ENCODE measurements at regions not wholly inside any gene's neighbourhood (a gene's known extent, or its start where the extent isn't known, plus 50 kb on each side); places are given as distances from the start of the nearest gene placed in this dataset.

- Histone ChIP-seq H3K9me3 (ENCODE audit: insufficient read depth in 2 of 2, low read depth in 1 of 2, low read length in 1 of 2) (peaks cover 0 to 8% of the 10 kb centered on the region in 2 experiments; a peak in 1 of 4 replicates), H4K20me1 (replicated peaks in 1 of 2; ENCODE audit: control insufficient read depth in 1 of 2, insufficient read depth in 2 of 2, low read length in 2 of 2) (no peaks in the 10 kb centered on the region), H3K14ac (ENCODE audit: insufficient read length) (no peak overlapping the region), H2AFZ (ENCODE audit: low read length) (no peak overlapping the region), H3K18ac (ENCODE audit: extremely low read depth, low read length) (no peak overlapping the region), H3K4me1 (replicated peaks in 1 of 4; ENCODE audit: control insufficient read depth in 3 of 4, insufficient read depth in 4 of 4, low read length in 3 of 4) (no peaks in the 10 kb centered on the region), H3K79me2 (ENCODE audit: control insufficient read depth in 1 of 2, insufficient read depth in 2 of 2, low read length in 2 of 2) (no peaks in the 10 kb centered on the region), H3K4me3 (ENCODE audit: extremely low read depth in 1 of 4, insufficient read depth in 2 of 4, low read depth in 3 of 4, low read length in 4 of 4) (no peak overlapping the region), H2BK12ac (ENCODE audit: low read depth, low read length) (no peak overlapping the region), H3K4me2 (ENCODE audit: insufficient read depth in 1 of 2, low read depth in 2 of 2, low read length in 2 of 2) (no peak overlapping the region), H3K56ac (replicated peaks; ENCODE audit: insufficient read length, low read depth, low read length) (no peak overlapping the region), H3K23ac (ENCODE audit: insufficient read length) (no peak overlapping the region), H2AK5ac (ENCODE audit: low read depth, low read length) (no peak overlapping the region), H2BK15ac (ENCODE audit: low read length) (no peak overlapping the region), H2BK5ac (ENCODE audit: low read depth, low read length) (no peak overlapping the region), H4K5ac (ENCODE audit: insufficient read length, low read depth, low read length) (no peak overlapping the region), H4K91ac (replicated peaks; ENCODE audit: insufficient read length, low read length) (no peak overlapping the region), H2BK120ac (replicated peaks; ENCODE audit: low read depth, low read length) (no peak overlapping the region), H3K23me2 (ENCODE audit: low read depth, low read length) (no peaks in the 10 kb centered on the region), H3K79me1 (ENCODE audit: low read depth, low read length) (no peaks in the 10 kb centered on the region), H3K9ac (replicated peaks in 1 of 4; ENCODE audit: extremely low read depth in 1 of 4, low read depth in 3 of 4, low read length in 3 of 4) (no peak overlapping the region), H3K4ac (replicated peaks; ENCODE audit: insufficient read length, low read depth, low read length) (no peak overlapping the region), H3K36me3 (ENCODE audit: control insufficient read depth in 2 of 4, insufficient read depth in 4 of 4, low read length in 3 of 4) (no peaks in the 10 kb centered on the region), H3K27ac (ENCODE audit: low read depth, low read length) (no peak overlapping the region), H3K27me3 (replicated peaks in 1 of 4; ENCODE audit: control insufficient read depth in 3 of 4, extremely low read depth in 1 of 4, insufficient read depth in 3 of 4, low read length in 3 of 4) (no peaks in the 10 kb centered on the region), H4K8ac (ENCODE audit: extremely low read depth, insufficient read depth, low read length) (no peak overlapping the region), H2BK20ac (ENCODE audit: low read length) (no peak overlapping the region)
- FAIRE-seq, result no peak
- 97% methylated on average over 3 of the region's 3 CpGs; no CpG with 5 or more reads in 1 of the 2 experiments for WGBS, 2 experiments (ENCODE audit: extremely low coverage in 1 of 2, insufficient coverage in 1 of 2, insufficient read length in 1 of 2, insufficient replicate concordance in 2 of 2, low coverage in 1 of 2, low lambda C conversion rate in 2 of 2, missing lambda C conversion rate in 1 of 2)
- ChIA-PET CTCF (ENCODE audit: partially characterized antibody) (no interaction called here), POLR2A (ENCODE audit: partially characterized antibody) (no interaction called here)
- TF ChIP-seq ATF3 (IDR thresholded peaks at IDR 0.05; ENCODE audit: insufficient read depth, low read depth, low read length), result no peak
- no peak for TF ChIP-seq CTBP2 (IDR thresholded peaks at IDR 0.05; ENCODE audit: borderline replicate concordance, insufficient read depth, insufficient read length, low read length)
- TF ChIP-seq E2F6 (IDR thresholded peaks at IDR 0.05), result no peak
- no peak for TF ChIP-seq BRCA1 (IDR thresholded peaks at IDR 0.05; ENCODE audit: low read depth, low read length)
- TF ChIP-seq RNF2 (IDR thresholded peaks at IDR 0.05; ENCODE audit: borderline replicate concordance, low read depth, low read length, missing control alignments, poor library complexity, severe bottlenecking), result no peak
- no peak for TF ChIP-seq RAD21 (IDR thresholded peaks at IDR 0.05 in 1 of 2, conservative IDR thresholded peaks at IDR 0.05 in 1 of 2; ENCODE audit: low read depth in 2 of 2, low read length in 2 of 2)
- DNase-seq (ENCODE audit: low read depth in 1 of 2, low spot score in 2 of 2), result no peak
Measured at GRCh38 chr5:101035425-101035824, 132.3 kb upstream of the ST8SIA4 start.

All from H1 (cell line).